ENCODE measurements at regions not wholly inside any gene's neighbourhood (a gene's known extent, or its start where the extent isn't known, plus 50 kb on each side); places are given as distances from the start of the nearest gene placed in this dataset.

GRCh38 chr11:109338131-109338530 lies 83.9 kb upstream of the C11orf87 start (continued):
- no peak for TF ChIP-seq HOXB5 (CRISPR knock-in tag; IDR thresholded peaks at IDR 0.05)
- no peak for TF ChIP-seq TP53 (CRISPR knock-in tag; IDR thresholded peaks at IDR 0.05)
- TF ChIP-seq FOSB (CRISPR knock-in tag; IDR thresholded peaks at IDR 0.05) = no peak

- H3K9me3 ChIP-seq = no peaks in the 10 kb centered on the region
- no peak for FAIRE-seq
- H3K4me3 ChIP-seq = no peak overlapping the region
- no peak for TF ChIP-seq RAD21 (conservative IDR thresholded peaks at IDR 0.05 in 1 of 2, IDR thresholded peaks at IDR 0.05 in 1 of 2)
- no peak for TF ChIP-seq NR3C1 (IDR thresholded peaks at IDR 0.05)
- TF ChIP-seq ESRRA (IDR thresholded peaks at IDR 0.05; ENCODE audit: borderline replicate concordance, low read length) = no peak
- no peak for TF ChIP-seq NPAS2 (CRISPR knock-in tag; IDR thresholded peaks at IDR 0.05; ENCODE audit: borderline replicate concordance)
- TF ChIP-seq EHF (CRISPR knock-in tag; IDR thresholded peaks at IDR 0.05) = no peak
- no peak for TF ChIP-seq HOXB5 (CRISPR knock-in tag; IDR thresholded peaks at IDR 0.05)
- TF ChIP-seq HMGXB4 (CRISPR knock-in tag; IDR thresholded peaks at IDR 0.05; ENCODE audit: borderline replicate concordance) = no peak
- TF ChIP-seq CEBPB (IDR thresholded peaks at IDR 0.05) = no peak
- TF ChIP-seq SMC3 (IDR thresholded peaks at IDR 0.05) = no peak
- no peak for TF ChIP-seq POLR2A (IDR thresholded peaks at IDR 0.05; ENCODE audit: low read length)
- no peak for TF ChIP-seq PBX3 (IDR thresholded peaks at IDR 0.05)
- TF ChIP-seq HOXA7 (CRISPR knock-in tag; IDR thresholded peaks at IDR 0.05) = no peak
- no peak for TF ChIP-seq ZFP36 (IDR thresholded peaks at IDR 0.05; ENCODE audit: borderline replicate concordance, partially characterized antibody)
- TF ChIP-seq MAFK (IDR thresholded peaks at IDR 0.05; ENCODE audit: partially characterized antibody) = no peak
- no peak for TF ChIP-seq ZSCAN20 (CRISPR knock-in tag; IDR thresholded peaks at IDR 0.05)
- TF ChIP-seq GATA3 (IDR thresholded peaks at IDR 0.05; ENCODE audit: borderline replicate concordance) = no peak
- no peak for TF ChIP-seq USF2 (IDR thresholded peaks at IDR 0.05)
- no peak for TF ChIP-seq BCL3 (IDR thresholded peaks at IDR 0.05)
- no peak for TF ChIP-seq HDAC2 (IDR thresholded peaks at IDR 0.05)
- no peak overlapping the region for H3K27ac ChIP-seq
- ChIA-PET POLR2A (no interaction called here), CTCF (no interaction called here)
- no peak for DNase-seq (ENCODE audit: low read depth in 1 of 2, low spot score in 1 of 2)
- no peak overlapping the region for H3K4me2 ChIP-seq
- 27% methylated on average over 2 of the region's 2 CpGs for WGBS (ENCODE audit: missing lambda C conversion rate)
- no peak for ATAC-seq
- no peaks in the 10 kb centered on the region for H3K4me1 ChIP-seq
Observed at GRCh38 chr11:109342261-109342660, 79.7 kb upstream of the C11orf87 start.

GRCh38 chr11:109343242-109343641 lies 78.7 kb upstream of the C11orf87 start:
- H3K4me2 ChIP-seq = no peak overlapping the region
- H3K4me3 ChIP-seq = no peak overlapping the region
- CTCF ChIA-PET = no interaction called here
- FAIRE-seq (no peak), DNase-seq (ENCODE audit: low read depth in 1 of 2, low spot score in 1 of 2) (no peak), ATAC-seq (no peak)
- H3K27ac ChIP-seq = no peak overlapping the region
- no peaks in the 10 kb centered on the region for H3K9me3 ChIP-seq
- TF ChIP-seq FOSL2 (IDR thresholded peaks at IDR 0.05) (no peak), FOSL2 (CRISPR knock-in tag; IDR thresholded peaks at IDR 0.05) (no peak)
- POLR2A ChIA-PET = no interaction called here
- H3K4me1 ChIP-seq = no peaks in the 10 kb centered on the region
- 34% methylated on average over 3 of the region's 3 CpGs for WGBS (ENCODE audit: missing lambda C conversion rate)
